ENCODE measurements at regions not wholly inside any gene's neighbourhood (a gene's known extent, or its start where the extent isn't known, plus 50 kb on each side); places are given as distances from the start of the nearest gene placed in this dataset.

GRCh38 chr1:65525266-65526048, 105.0 kb downstream of the LEPR start:
- H3K4me3 ChIP-seq (ENCODE audit: low read depth, low read length): peak overlapping the region; percentile 49
- DNase-seq (ENCODE audit: low read depth): no peak
- in situ Hi-C loops (cut with HindIII; ENCODE audit: low sequenced_read_pairs): no loop called here
- TF ChIP-seq, protein P1, sequence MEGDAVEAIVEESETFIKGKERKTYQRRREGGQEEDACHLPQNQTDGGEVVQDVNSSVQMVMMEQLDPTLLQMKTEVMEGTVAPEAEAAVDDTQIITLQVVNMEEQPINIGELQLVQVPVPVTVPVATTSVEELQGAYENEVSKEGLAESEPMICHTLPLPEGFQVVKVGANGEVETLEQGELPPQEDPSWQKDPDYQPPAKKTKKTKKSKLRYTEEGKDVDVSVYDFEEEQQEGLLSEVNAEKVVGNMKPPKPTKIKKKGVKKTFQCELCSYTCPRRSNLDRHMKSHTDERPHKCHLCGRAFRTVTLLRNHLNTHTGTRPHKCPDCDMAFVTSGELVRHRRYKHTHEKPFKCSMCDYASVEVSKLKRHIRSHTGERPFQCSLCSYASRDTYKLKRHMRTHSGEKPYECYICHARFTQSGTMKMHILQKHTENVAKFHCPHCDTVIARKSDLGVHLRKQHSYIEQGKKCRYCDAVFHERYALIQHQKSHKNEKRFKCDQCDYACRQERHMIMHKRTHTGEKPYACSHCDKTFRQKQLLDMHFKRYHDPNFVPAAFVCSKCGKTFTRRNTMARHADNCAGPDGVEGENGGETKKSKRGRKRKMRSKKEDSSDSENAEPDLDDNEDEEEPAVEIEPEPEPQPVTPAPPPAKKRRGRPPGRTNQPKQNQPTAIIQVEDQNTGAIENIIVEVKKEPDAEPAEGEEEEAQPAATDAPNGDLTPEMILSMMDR (IDR thresholded peaks at IDR 0.05; ENCODE audit: low read depth, low read length, missing control alignments): no peak

DNA sequence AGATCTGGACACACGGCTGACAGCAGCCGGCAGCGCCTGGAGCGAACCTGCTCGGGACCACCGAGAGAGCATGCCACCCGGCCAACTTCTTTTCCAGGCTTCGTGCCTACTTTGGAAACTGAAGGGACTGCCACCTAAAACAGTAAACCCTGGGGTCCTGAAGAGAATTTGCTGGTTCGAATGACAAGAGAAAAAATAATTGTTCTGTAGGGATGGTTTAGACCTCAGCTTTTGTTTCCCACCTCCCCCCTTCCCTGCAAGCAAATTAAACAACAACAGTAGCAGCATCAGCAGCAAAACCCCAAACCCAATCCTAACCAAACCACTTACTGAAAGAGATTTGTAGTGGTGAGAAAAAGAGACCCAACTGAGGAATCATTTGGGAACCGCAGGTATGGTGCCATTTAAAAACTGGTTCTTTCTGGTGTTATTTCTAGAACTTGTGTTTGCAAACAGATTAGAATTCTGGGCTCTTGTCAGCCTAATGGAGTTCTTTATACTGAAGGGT, 105.6 kb downstream of the LEPR start:
- DNase-seq (ENCODE audit: low read depth): no peak
- peak overlapping the region; percentile 49 for H3K4me3 ChIP-seq (ENCODE audit: low read depth, low read length)
- TF ChIP-seq, protein P1 (IDR thresholded peaks at IDR 0.05; ENCODE audit: low read depth, low read length, missing control alignments): no peak
- in situ Hi-C loops (cut with HindIII; ENCODE audit: low sequenced_read_pairs): no loop called here

DNA sequence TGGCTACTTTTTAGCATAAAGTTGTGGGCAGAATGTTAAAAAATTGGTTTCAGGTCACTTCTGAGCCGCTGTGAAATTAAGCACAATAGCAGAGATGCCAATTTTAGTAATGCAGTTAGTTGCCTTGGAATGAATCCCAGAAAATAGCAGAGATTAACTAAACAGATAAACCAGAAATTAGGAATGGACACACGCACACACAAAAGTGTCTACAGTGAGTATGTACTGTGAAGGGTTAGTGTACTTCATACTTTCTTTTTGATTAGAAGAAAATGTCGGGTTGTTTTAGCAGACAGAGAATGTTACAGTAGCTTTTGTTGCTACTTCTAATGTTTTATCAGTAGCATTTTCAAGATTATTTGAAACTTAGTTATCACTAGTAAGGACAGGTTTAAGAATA, 106.7 kb downstream of the LEPR start:
- TF ChIP-seq, protein P1 (IDR thresholded peaks at IDR 0.05; ENCODE audit: low read depth, low read length, missing control alignments): no peak
- H3K4me3 ChIP-seq (ENCODE audit: low read depth, low read length): no peak overlapping the region
- in situ Hi-C loops (cut with HindIII; ENCODE audit: low sequenced_read_pairs): no loop called here
- peak; percentile 73 for DNase-seq (ENCODE audit: low read depth)

DNA sequence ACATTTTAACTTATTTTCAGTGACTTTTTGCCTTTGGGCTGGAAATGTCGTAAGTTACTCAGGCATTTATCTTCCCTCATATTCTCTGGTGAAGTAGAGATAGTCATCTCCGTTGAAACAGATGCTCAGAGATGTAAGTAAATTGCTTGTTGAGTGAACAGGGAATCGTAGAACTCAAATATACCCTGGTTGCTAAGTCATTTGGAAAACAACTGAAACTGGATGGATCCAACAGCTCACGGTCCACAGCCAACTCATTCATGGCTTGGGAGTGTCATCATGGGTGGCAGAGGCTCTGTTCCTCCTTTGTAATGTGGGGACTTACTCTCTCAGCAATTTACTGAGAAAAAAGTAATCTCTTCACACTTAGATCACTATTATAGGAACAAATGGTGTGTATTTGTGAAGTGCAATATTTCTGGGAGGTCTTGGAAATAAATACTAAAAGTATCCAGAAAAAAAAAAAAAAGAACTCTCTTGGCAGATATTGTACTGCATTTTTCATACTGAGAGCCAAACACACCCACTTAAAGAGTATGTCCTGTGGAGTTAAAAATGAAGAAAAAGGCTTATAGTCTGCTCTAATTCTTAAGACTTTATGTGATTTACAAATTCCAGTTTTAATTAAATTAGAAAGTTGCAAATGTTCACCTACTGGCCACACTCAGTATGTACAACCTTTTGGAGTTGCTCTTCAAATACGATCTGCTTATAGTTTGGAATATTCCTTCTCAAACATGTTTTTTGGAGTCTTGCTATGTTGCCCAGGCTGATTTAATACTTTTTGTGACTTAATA, 107.4 kb downstream of the LEPR start:
- in situ Hi-C loops (cut with HindIII; ENCODE audit: low sequenced_read_pairs): no loop called here
- TF ChIP-seq, protein P1 (IDR thresholded peaks at IDR 0.05; ENCODE audit: low read depth, low read length, missing control alignments): no peak
- DNase-seq (ENCODE audit: low read depth): no peak
- H3K4me3 ChIP-seq (ENCODE audit: low read depth, low read length): no peak overlapping the region

DNA sequence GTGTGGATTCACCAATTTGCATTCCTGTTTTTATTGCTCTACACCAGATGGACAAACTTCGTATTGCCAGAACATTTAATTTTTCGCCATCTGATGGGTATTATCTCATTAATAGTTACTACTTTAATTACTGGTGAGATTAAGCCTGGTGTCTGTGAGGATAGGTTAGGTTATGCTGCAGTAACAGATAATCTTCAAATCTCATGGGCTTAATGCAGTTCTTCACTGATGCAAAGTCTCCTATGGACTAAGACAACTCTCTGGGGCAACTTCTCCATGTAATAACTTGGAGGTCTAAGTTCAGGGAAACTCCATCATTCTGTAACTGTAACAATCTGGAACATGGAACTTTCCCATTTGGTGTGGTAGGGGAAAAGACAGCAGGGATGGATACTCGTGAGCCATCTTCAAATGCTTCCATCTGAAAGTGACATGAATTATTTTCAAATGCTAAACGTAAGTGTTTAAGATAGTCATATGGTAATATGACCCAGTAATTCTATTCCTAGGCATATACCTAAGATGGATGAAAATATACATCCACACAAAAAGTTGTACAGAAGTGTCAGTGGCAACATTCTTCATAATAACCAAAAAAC, 111.6 kb downstream of the LEPR start:
- no peak overlapping the region for H3K4me3 ChIP-seq (ENCODE audit: low read depth, low read length)
- TF ChIP-seq, protein P1 (IDR thresholded peaks at IDR 0.05; ENCODE audit: low read depth, low read length, missing control alignments): no peak
- in situ Hi-C loops (cut with HindIII; ENCODE audit: low sequenced_read_pairs): no loop called here
- no peak for DNase-seq (ENCODE audit: low read depth)

- no peak for DNase-seq (ENCODE audit: low read depth)
- in situ Hi-C loops (cut with HindIII; ENCODE audit: low sequenced_read_pairs): no loop called here
- no peak overlapping the region for H3K4me3 ChIP-seq (ENCODE audit: low read depth, low read length)
- TF ChIP-seq, protein P1 (IDR thresholded peaks at IDR 0.05; ENCODE audit: low read depth, low read length, missing control alignments): no peak
These were observed 115.5 kb downstream of the LEPR start for GRCh38 chr1:65535981-65536380.

Data from astrocyte of the cerebellum (primary cell).